WERI-Rb-1 (cell line): ENCODE measurements at regions not wholly inside any gene's neighbourhood (a gene's known extent, or its start where the extent isn't known, plus 50 kb on each side); places are given as distances from the start of the nearest gene placed in this dataset.
A peak's percentile ranks its signal among the peaks of the same experiment; 100 is the strongest.

ENCODE experiments used
- DNase-seq: peaks from one replicate; pipeline ENCODE4 v3.0.0-alpha.2; 2020
- H3K27ac ChIP-seq: fragments of 250-450 bp; sonication (Bioruptor Pico); 2 replicates; pipeline ENCODE4 v1.5.1; 2020; ENCODE audit warnings: mild to moderate bottlenecking, moderate library complexity
- H3K27me3 ChIP-seq: fragments of 250-450 bp; sonication (Bioruptor Pico); 2 replicates; pipeline ENCODE4 v1.5.1; 2021; ENCODE audit warnings: mild to moderate bottlenecking, low read depth, moderate library complexity; ENCODE audit not compliant: insufficient read depth, severe bottlenecking
- H3K36me3 ChIP-seq: fragments of 250-450 bp; sonication (Bioruptor Pico); 2 replicates; pipeline ENCODE4 v1.5.1; 2020; ENCODE audit warnings: mild to moderate bottlenecking, moderate library complexity
- H3K4me3 ChIP-seq: 2 replicates; pipeline ENCODE4 v1.5.1; 2011; ENCODE audit warnings: low read depth, mild to moderate bottlenecking, control low read depth, low read length
- H3K9me3 ChIP-seq: fragments of 250-450 bp; sonication (Bioruptor Pico); 2 replicates; pipeline ENCODE4 v1.5.1; 2021; ENCODE audit warnings: mild to moderate bottlenecking, moderate library complexity; ENCODE audit not compliant: severe bottlenecking
- TF ChIP-seq, protein P1 (sequence below): IDR thresholded peaks from 2 replicates; pipeline ENCODE4 v1.5.1; 2011; ENCODE audit warnings: low read depth, mild to moderate bottlenecking, control low read depth, inconsistent platforms, low read length

DNA sequence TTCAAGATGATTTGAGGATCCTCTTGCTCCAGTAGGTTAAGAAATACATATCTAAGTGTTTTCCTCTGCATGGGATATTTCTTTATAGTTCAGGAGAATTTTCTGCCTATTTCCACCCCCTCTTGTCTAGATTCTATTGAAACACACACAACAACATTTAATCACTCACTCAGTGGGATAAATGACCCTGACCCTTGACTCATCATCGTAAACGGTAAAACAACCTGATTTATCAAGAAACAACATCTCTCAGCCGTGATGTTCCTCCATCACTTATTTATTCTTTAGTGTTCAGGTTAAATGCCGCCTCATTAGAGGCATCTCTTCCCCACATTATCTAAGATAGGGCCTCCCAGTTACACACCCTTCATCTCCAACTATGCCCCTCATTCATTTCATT lies 208.7 kb upstream of the FMN2 start:
- Histone ChIP-seq H3K4me3 (no peak overlapping the region), H3K36me3 (no peaks in the 10 kb centered on the region), H3K27me3 (no peaks in the 10 kb centered on the region), H3K9me3 (no peaks in the 10 kb centered on the region), H3K27ac (no peak overlapping the region)
- TF ChIP-seq, protein P1, sequence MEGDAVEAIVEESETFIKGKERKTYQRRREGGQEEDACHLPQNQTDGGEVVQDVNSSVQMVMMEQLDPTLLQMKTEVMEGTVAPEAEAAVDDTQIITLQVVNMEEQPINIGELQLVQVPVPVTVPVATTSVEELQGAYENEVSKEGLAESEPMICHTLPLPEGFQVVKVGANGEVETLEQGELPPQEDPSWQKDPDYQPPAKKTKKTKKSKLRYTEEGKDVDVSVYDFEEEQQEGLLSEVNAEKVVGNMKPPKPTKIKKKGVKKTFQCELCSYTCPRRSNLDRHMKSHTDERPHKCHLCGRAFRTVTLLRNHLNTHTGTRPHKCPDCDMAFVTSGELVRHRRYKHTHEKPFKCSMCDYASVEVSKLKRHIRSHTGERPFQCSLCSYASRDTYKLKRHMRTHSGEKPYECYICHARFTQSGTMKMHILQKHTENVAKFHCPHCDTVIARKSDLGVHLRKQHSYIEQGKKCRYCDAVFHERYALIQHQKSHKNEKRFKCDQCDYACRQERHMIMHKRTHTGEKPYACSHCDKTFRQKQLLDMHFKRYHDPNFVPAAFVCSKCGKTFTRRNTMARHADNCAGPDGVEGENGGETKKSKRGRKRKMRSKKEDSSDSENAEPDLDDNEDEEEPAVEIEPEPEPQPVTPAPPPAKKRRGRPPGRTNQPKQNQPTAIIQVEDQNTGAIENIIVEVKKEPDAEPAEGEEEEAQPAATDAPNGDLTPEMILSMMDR = no peak
- DNase-seq = no peak

DNA sequence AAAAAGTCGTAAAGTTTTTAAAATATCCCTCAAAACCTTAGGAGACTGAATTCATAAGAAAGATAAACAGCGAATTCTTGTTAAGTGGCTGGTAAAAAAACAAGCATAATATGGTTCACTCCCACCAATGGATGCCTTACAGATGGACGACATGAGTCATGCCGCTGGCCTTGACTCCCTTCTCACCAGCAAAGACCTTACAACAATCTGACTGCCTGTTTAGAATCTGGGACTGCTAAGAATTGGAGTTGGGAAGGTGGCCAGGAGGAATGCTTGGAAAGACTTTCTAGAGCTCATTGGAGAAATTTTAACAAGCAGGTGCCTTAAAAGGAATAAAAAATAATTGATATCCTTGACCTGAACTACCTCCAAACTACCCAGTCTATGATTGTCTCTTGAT lies 206.9 kb upstream of the FMN2 start:
- no peak for DNase-seq
- H3K27me3 ChIP-seq = no peaks in the 10 kb centered on the region
- H3K4me3 ChIP-seq = no peak overlapping the region
- no peak overlapping the region for H3K27ac ChIP-seq
- no peaks in the 10 kb centered on the region for H3K9me3 ChIP-seq
- TF ChIP-seq, protein P1 = no peak
- H3K36me3 ChIP-seq = no peaks in the 10 kb centered on the region

DNA sequence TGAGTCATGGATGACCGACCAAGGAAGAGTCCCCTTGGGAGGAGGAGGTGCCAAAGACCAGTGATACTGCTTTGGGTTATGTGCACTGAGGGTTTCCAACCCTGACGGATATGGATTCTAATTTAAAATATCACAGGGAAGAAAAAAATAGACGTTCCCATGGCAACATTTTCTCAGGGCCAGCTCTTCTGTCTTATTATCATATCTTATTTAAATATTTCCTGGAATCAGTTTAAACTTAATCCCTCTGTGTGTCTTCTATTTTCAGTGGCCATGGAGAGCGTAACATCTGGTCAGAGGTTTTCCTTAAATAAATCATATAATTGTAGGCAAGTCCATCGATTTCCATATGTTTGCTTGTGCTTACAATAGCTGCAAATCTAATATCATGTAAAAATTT lies 205.4 kb upstream of the FMN2 start:
- no peaks in the 10 kb centered on the region for H3K27me3 ChIP-seq
- H3K27ac ChIP-seq = no peak overlapping the region
- H3K9me3 ChIP-seq = no peaks in the 10 kb centered on the region
- DNase-seq = no peak
- no peak overlapping the region for H3K4me3 ChIP-seq
- TF ChIP-seq, protein P1 = no peak
- H3K36me3 ChIP-seq = no peaks in the 10 kb centered on the region

DNA sequence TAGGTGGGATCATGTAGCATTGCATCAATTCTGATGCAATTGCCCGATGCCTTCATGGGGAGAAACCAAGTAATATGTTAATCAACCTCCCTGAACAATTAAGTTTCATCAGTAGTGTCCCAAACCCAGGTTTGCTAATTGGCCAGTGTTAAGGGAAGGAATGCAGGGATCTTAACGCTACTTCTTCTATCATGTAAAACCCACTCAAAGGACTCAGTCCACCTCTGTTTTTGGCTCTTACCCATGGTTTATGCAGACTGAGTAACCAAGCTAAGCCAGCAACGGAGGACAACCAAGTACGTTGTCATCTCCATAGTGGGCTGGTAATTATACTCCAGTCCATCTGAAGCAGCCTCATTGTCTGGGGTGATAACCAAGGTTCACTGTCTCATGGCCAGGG lies 203.0 kb upstream of the FMN2 start:
- DNase-seq = no peak
- no peak overlapping the region for H3K4me3 ChIP-seq
- H3K9me3 ChIP-seq = no peaks in the 10 kb centered on the region
- H3K36me3 ChIP-seq = no peaks in the 10 kb centered on the region
- H3K27ac ChIP-seq = no peak overlapping the region
- H3K27me3 ChIP-seq = no peaks in the 10 kb centered on the region
- TF ChIP-seq, protein P1 = no peak

DNA sequence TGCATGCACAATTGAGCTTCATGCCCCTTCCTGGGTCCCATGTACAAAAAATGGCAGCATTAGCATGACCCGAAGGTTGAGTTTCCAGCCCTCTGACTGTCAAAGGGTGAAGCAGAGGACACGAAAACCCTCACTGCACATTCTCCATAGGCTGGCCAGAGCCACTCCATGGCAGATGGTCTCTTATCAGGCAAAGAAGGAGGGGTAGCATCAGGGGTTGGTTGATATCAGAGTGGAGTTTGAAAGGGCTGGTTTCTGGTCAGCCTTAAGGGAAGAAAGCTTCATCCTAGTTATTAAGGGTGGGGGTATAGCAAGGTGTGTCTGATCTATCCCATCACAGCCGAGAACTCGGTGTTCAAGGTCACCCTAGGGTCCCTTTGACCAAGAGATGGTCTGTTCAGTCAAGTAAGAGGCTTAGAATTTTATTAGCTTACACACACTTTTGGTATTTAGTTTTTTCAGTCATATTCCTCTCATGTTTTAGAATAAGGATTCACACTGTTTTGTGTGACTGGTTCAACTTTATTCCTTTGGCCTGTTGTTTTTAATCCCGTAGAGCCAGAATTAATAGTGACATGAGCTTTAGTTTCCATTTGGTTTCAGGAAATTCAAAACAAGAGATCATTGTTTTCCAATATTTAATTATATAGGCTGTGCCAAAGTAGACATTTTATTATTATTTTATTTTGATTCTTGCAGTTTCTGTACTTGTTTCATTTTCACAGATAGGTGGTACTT lies 199.9 kb upstream of the FMN2 start:
- no peak overlapping the region for H3K27ac ChIP-seq
- H3K4me3 ChIP-seq = no peak overlapping the region
- H3K27me3 ChIP-seq = no peaks in the 10 kb centered on the region
- H3K9me3 ChIP-seq = no peaks in the 10 kb centered on the region
- TF ChIP-seq, protein P1 = no peak
- peak; percentile 63 for DNase-seq
- no peaks in the 10 kb centered on the region for H3K36me3 ChIP-seq

DNA sequence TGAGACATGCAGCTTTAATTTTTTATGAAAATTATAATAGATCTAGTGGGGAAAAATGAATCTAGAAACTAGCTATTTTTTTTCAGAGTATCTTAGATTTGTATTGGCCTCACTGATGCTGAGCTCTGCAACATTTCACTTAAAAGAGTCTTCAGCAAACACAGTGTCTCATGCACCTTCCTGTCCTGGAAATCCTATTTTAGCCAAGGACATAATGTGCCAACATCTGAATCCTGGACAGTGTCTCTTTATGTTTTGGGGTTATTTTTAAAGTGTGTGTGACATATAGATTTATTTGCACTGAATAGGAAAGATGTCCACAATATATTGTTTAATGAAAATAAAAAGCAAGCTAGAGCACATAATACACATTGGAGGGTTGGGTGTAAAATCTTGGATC lies 199.1 kb upstream of the FMN2 start:
- DNase-seq = no peak
- Histone ChIP-seq H3K4me3 (no peak overlapping the region), H3K9me3 (no peaks in the 10 kb centered on the region), H3K27me3 (no peaks in the 10 kb centered on the region), H3K36me3 (no peaks in the 10 kb centered on the region), H3K27ac (no peak overlapping the region)
- TF ChIP-seq, protein P1 = no peak
